Activated T-cell treated with anti-CD3 and anti-CD28 coated beads for 1 hour (primary cell): ENCODE measurements at regions not wholly inside any gene's neighbourhood (a gene's known extent, or its start where the extent isn't known, plus 50 kb on each side); places are given as distances from the start of the nearest gene placed in this dataset.

Experiments
- DNase-seq: peaks from one replicate; pipeline ENCODE4 v3.0.0-alpha.2; 2020; ENCODE audit warnings: low read depth

DNA sequence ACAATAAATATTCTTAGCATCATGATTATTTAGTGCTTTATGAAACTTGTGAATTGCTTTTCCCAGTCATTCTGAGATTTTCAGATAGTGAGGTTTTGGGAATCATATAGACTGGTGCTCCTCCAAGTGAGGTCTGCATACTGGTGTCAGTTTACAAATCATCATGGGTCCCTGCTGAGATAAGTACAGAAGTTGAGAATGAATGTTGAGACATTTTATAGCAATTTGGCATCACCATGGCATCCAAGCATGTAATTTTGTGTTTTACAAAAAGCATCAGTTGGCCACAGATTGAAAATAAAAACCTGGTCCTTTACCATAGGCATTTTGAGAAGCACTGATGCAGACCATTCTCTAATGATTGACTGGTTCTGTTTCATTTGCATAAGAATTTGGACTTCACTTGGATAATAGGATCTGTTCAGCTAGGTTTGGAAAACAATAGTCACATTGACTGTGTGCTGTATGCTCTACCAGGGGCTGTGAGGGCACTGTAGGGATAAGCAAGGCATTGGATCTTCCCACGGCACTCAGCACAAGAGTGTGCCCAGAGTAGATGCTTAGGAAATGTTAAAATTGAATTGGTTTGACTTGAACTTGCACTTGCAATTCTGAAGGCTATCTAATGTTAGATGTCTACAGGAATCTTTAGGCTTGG is 79.0 kb upstream of the JUN start:
- no peak for DNase-seq

DNA sequence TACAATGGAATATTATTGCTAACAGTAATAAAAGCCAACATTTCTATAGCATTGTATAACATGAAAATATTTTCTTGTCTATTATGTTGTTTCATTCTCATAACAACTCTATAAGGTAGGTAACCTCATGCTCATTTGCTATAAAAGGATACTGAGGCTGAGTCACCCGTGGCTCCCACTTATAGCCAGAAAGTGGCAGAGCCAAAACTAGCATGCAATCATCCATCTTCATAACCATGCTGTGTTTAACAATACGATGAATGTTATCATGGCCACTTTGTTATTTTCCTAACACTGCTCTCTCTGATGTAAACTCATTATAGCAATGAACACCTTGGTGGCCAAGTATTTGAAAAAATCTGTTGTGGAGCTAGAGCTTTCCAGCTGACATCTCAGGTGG is 80.8 kb upstream of the JUN start:
- no peak for DNase-seq

- DNase-seq = no peak
Measured at GRCh38 chr1:58866578-58866977, 82.7 kb upstream of the JUN start.

GRCh38 chr1:58869638-58870297 is 85.9 kb upstream of the JUN start:
- no peak for DNase-seq

- DNase-seq = no peak
Measured at GRCh38 chr1:58870298-58870676, 86.4 kb upstream of the JUN start.

- no peak for DNase-seq
Measured at GRCh38 chr1:58874342-58874741, 90.5 kb upstream of the JUN start.

DNA sequence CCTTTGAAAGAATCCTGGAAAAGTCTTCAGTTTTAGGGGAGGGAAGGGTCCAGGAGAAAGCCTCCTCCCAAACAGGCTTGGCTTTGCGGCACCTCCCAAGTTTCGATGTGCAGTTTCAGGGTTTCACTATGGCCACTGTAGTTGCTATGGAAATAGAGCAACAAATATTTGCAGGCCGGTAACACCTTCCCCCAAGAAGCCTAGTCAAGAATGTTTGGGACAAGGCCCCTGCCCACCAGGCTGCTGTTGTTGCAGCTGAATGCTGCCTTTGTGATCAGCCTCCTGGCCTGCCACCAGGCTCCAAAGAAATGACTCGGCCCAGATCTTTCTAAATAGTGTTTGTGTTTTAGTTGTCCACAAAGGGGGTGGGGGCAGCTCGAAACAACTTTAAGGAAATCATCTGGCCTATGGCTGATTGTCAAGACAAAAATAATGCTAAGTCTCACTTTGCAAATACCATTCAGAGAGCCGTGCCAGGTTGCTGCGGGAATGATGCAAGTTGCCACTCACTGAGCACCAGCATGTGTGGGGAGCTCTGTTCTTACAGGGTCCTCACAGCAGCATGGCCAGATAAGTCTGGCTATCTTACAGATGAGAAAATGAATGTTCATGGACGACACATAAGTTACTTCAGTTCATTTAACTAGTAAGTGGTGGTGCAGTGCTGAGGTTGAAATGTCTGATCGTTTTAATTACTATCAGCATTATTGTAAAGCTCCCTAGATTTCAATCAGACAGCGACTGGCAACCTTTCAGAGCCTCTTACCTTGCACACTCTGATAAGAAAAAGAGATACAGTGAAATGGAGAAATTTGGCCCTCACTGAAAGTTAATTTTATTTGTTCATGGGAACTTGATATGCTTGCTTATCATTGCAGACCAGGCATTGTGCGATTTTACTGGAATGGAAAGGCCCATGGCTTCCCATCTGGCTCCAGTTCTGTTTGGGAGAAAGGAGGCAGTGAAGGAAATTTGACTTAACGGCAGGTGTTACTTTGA is 91.2 kb upstream of the JUN start:
- no peak for DNase-seq

DNA sequence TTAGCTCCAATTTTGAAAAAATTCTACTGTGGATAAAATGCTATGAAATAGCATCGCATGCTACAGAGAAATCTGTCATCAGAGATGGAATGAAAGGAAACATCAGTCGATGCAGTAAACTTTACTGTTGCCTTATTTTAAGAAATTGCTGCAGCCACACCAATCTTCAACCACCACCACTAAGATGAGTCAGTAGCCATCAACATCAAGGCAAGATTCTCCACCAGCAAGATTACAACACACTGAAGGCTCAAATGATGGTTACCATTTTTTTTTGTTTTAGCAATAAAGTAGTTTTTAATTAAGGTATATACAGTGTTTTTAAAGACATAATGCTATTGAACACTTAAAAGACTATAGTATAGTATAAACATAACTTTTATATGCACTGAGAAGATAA is 95.6 kb upstream of the JUN start:
- DNase-seq = no peak

- DNase-seq = no peak
Measured at GRCh38 chr1:58880592-58880991, 96.7 kb upstream of the JUN start.

DNA sequence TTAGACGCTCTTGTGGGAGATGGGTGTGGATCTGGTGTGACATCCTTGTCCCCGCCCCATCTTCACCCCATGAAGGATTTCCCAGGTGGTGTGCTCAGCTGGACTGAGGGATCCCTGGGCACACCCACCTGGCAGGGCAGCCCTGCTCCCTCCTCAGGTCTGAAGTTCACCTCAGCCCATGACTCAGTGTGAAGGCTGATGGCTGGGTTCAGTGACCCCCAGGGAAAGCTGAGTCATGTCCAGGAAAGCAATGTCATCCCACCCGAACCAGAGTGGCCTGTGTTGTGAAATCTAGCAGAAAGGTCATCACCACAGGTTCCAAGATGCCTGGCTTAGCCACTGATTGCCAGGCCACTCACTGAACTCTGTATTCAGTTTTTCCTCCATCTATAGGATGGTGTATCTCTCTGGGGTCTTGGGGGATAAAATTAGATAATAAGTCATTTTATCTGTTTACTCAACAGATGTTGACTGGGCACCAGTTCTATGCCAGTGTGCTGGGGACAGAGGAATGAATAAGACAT is 97.7 kb upstream of the JUN start:
- no peak for DNase-seq

DNA sequence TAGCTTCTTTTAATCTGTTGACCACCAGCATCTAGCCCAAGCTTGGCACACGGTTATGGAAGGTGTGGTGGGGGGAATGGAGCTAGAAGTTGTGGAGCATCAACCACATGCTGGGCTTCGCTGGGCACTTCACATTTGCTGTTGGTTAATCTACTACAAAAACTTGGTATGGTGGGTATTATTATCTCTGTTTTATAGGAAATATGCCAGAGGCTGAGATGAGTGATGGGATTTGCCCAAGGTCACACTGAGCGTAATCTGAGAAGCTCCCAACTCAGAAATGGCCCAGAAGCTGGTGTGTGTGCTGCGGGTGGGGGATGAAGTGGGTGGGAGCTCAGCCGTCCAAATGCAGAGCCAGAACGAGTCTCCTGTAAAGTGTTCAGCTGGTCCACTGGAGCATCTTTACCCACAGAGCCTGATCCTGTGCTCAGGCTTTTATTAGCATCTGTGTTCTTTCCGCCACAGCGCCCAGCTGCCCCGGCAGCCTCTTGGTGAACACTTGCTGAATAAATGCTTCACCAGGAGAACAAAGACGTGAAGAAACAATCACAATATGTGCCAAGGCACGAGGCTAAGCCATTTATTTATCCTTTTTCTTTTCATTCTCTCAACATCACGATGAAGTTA is 98.6 kb upstream of the JUN start:
- no peak for DNase-seq

DNA sequence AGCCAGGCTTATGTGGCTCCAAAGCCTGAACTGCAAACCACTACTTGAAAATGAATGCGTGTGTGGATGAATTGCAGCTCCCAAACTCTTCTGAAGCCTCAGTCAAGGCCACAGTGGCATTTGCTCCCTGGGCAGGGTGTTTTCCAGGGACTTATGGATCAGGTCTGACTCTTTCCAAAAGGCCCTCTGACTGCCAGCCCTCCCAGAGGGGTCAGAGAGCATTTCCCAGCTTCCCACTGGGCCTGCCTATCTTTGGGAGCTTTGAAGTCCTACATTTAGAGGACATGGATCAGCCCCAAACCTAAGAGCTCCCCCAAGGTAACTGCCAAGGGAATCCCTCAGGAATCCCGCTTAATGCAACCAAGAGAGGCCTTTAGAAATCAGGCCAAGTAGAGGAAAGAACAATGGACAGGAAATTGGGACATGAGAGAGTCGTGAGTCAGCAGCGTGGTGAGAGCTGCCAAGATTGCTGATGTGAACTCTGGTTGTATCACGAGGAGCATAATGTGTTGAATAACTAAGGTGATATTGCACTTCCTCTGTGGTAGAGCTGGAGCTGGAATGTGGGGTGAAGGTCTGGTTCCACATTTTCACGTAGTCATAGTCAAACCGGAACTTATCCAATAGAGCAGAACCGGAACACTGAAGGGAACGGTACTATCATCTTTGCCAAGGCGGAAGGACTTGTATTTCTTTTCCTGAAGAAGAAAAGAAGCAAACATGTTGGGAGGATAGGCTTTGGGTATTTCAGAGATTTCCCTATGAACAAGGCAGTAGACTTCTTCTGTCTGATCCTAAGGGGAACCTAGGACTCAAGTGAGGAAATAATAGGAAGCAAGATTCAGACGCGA is 99.4 kb upstream of the JUN start:
- DNase-seq = no peak

GRCh38 chr1:58883888-58884482 is 100.1 kb upstream of the JUN start:
- DNase-seq = no peak

DNA sequence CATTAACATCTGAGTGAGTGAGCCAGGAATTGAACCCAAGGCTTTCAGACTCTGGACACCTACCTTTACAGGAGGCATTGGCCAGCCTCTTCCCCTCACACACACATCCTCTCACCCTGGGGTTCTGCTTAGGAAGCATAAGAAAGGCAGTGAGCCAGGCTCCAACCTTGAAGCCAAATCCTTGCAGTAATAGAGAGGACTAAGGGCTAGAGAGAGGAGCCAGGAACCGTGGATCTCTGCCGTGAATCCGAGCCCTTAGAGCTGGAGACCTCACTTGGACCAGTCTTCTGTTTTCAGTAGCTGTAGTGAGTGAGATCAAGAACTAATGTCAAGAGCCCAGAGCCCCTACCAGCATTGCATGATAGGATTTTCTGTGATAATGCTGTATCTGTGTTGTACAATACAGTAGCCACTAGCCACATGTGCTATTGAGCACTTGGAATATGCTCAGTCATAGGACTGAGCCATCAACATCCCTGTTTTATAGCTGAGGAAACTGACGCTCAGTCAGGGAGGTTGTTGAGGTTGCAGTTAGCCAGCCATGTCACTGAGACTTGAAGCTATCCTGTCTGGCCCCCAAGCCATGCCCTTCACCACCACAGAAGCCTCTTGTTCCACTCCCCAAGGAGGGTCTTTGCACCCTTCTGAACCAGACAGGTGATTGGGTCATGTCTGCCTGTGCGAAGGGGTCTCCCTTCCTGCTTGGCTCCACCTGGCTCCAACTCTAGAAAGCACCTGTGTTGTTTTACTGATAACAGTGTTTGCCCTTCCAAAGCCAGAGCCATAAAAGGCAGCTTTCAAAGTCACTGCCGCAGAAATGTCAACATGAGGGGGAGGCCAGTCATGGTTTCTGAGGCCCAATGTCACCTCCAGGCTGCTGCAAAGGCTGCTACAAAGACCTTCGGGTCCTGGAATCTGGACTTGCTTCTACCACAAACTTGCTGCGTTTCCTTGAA is 101.1 kb upstream of the JUN start:
- DNase-seq = no peak

GRCh38 chr1:58885998-58886397 is 102.2 kb upstream of the JUN start:
- no peak for DNase-seq

DNA sequence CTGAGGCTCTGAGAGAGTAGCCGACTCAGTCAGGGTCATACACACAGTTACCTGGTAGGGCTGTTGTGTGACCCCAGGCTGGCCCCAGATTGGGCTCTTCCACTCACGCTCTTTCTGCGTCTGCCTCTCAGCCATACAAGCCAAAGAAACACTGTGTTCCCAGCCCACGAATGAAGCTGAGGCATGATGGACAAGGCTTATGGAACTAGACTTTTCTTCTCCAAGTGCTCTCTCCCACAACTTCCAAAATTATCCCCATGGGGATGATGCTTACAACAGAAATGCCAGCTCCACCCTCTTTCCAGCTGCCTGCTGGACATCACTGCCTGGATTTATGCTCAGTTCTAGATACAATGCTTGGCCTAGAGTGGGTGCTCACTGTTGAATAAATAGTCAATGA is 102.8 kb upstream of the JUN start:
- DNase-seq = no peak

- DNase-seq = no peak
Measured at GRCh38 chr1:58887059-58887458, 103.2 kb upstream of the JUN start.

- DNase-seq = no peak
Measured at GRCh38 chr1:58888833-58889232, 105.0 kb upstream of the JUN start.

- DNase-seq = no peak
Measured at GRCh38 chr1:58890113-58890512, 106.3 kb upstream of the JUN start.

DNA sequence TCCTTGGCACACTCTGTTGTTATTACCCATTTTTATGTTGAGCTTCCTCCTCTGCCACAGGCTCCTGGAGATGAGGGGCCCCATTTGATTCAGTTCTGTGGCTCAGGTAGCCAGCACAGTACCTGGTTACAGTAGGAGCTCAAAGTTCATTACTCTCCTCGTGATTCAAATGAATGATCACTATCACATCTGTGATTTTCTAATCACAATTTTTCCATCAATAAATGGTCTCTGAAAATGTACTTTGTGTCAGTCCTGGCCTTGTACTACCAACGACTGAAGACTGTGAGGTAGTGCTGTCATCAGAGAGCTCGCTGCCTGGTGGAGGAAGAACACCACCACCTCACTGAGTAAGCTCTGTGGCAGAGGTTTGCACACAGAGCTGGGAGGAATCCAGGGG is 106.8 kb upstream of the JUN start:
- DNase-seq = no peak
